ENCODE measurements at regions not wholly inside any gene's neighbourhood (a gene's known extent, or its start where the extent isn't known, plus 50 kb on each side); places are given as distances from the start of the nearest gene placed in this dataset.

GRCh38 chr6:146990284-146990683 is 213.9 kb upstream of the STXBP5 start (continued):
- TF ChIP-seq CREM (IDR thresholded peaks at IDR 0.05; ENCODE audit: low read depth) (no peak), FOS (IDR thresholded peaks at IDR 0.05; ENCODE audit: borderline replicate concordance, extremely low read depth, insufficient read length) (no peak), ZNF622 (IDR thresholded peaks at IDR 0.05) (no peak)

GRCh38 chr6:146990821-146991798 is 213.1 kb upstream of the STXBP5 start:
- RAD21 ChIA-PET (ENCODE audit: unreplicated experiment): interaction anchor here (1.5 kb wide), 1 partner anchor 18 kb away, joined by 3 read pairs; no protein-coding TSS in a partner anchor
- H2AFZ ChIP-seq (ENCODE audit: control insufficient read depth, low read depth, low read length): no peak overlapping the region
- POLR2A ChIA-PET: interaction anchor here (0.6 kb wide), 1 partner anchor 126 kb away, joined by 3 read pairs; no protein-coding TSS in a partner anchor

More at GRCh38 chr6:146990821-146991798, 213.1 kb upstream of the STXBP5 start:
- ATAC-seq: no peak
- Histone ChIP-seq H3K9me3 (replicated peaks; ENCODE audit: control insufficient read depth, insufficient read depth, low read length) (no peaks in the 10 kb centered on the region), H3K4me1 (ENCODE audit: control insufficient read depth, insufficient read depth, low read length) (no peaks in the 10 kb centered on the region), H3K4me2 (ENCODE audit: control insufficient read depth, insufficient read depth) (no peak overlapping the region), H3K27ac (ENCODE audit: control insufficient read depth, insufficient read depth) (no peak overlapping the region), H3K4me3 (no peak overlapping the region), H3K9ac (ENCODE audit: control insufficient read depth, insufficient read depth, low read length) (no peak overlapping the region), H3K27me3 (replicated peaks in 1 of 2; ENCODE audit: control insufficient read depth in 2 of 2, insufficient read depth in 2 of 2, low read length in 1 of 2) (no peaks in the 10 kb centered on the region), H3K79me2 (ENCODE audit: control insufficient read depth, insufficient read depth, low read length) (no peaks in the 10 kb centered on the region), H3K36me3 (ENCODE audit: control insufficient read depth in 2 of 2, insufficient read depth in 2 of 2, low read length in 1 of 2) (no peaks in the 10 kb centered on the region), H4K20me1 (ENCODE audit: control insufficient read depth, insufficient read depth) (no peaks in the 10 kb centered on the region)
- no peak for FAIRE-seq
- TF ChIP-seq PAX8 (IDR thresholded peaks at IDR 0.05): no peak
- no peak for TF ChIP-seq ZNF592 (IDR thresholded peaks at IDR 0.05)
- TF ChIP-seq POLR2AphosphoS5 (IDR thresholded peaks at IDR 0.05; ENCODE audit: low read length): no peak
- TF ChIP-seq NFIC (IDR thresholded peaks at IDR 0.05; ENCODE audit: low read depth, low read length): no peak
- no peak for TF ChIP-seq NRF1 (conservative IDR thresholded peaks at IDR 0.05; ENCODE audit: low read depth, low read length)
- TF ChIP-seq NFXL1 (IDR thresholded peaks at IDR 0.05; ENCODE audit: borderline replicate concordance): no peak
- no peak for TF ChIP-seq NBN (IDR thresholded peaks at IDR 0.05)
- TF ChIP-seq HCFC1 (IDR thresholded peaks at IDR 0.05; ENCODE audit: low read length): no peak
- TF ChIP-seq ATF2 (IDR thresholded peaks at IDR 0.05; ENCODE audit: low read length): no peak
- no peak for TF ChIP-seq TCF3 (IDR thresholded peaks at IDR 0.05; ENCODE audit: borderline replicate concordance, insufficient read depth, low read depth, low read length)
- TF ChIP-seq IRF3 (IDR thresholded peaks at IDR 0.05): no peak
- no peak for TF ChIP-seq RBBP5 (conservative IDR thresholded peaks at IDR 0.05)
- TF ChIP-seq LARP7 (IDR thresholded peaks at IDR 0.05): no peak
- TF ChIP-seq GABPA (IDR thresholded peaks at IDR 0.05; ENCODE audit: low read depth): no peak
- TF ChIP-seq NR2C2 (IDR thresholded peaks at IDR 0.05; ENCODE audit: borderline replicate concordance, control insufficient read depth, insufficient read length, low read depth): no peak
- intact Hi-C loops (cut with micrococcal nuclease; ENCODE audit: unreplicated experiment): no loop called here
- DNase-seq (ENCODE audit: low read depth, low spot score): no peak
- 46% methylated on average over 10 of the region's 11 CpGs for WGBS (ENCODE audit: insufficient coverage, insufficient replicate concordance, low lambda C conversion rate, missing lambda C conversion rate)
- SMC1A ChIA-PET (ENCODE audit: uncharacterized antibody, unreplicated experiment): no interaction called here
- in situ Hi-C loops (cut with MboI): no loop called here
- no TSS peak for BruUV-seq (replicated peaks)
- CTCF ChIA-PET: interaction anchor here (1.1 to 1.4 kb wide), 2 partner anchors 13 to 27 kb away, joined by 3 read pairs; no protein-coding TSS in a partner anchor

All from GM12878 (cell line).